ENCODE measurements at regions not wholly inside any gene's neighbourhood (a gene's known extent, or its start where the extent isn't known, plus 50 kb on each side); places are given as distances from the start of the nearest gene placed in this dataset.

DNA sequence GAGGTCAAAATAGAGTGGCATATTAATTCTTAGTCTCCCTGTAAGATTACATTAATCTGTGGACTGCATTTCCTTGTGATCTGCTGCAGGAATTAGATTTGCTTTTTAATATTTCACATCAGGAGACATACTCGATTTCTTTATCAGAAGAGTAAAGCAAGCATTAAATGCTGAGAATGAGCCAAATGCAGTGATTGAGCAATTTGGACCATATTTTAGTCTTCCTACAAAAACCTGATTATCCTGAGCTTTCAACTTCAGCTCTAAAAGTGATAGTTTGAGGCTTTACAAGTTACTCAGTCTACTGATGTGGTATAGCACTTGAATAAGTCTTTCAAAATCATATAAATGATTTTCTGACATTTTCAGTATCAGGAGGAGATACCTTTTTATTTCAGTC, 774.3 kb upstream of the RAB6C start:
- TF ChIP-seq, protein P1, sequence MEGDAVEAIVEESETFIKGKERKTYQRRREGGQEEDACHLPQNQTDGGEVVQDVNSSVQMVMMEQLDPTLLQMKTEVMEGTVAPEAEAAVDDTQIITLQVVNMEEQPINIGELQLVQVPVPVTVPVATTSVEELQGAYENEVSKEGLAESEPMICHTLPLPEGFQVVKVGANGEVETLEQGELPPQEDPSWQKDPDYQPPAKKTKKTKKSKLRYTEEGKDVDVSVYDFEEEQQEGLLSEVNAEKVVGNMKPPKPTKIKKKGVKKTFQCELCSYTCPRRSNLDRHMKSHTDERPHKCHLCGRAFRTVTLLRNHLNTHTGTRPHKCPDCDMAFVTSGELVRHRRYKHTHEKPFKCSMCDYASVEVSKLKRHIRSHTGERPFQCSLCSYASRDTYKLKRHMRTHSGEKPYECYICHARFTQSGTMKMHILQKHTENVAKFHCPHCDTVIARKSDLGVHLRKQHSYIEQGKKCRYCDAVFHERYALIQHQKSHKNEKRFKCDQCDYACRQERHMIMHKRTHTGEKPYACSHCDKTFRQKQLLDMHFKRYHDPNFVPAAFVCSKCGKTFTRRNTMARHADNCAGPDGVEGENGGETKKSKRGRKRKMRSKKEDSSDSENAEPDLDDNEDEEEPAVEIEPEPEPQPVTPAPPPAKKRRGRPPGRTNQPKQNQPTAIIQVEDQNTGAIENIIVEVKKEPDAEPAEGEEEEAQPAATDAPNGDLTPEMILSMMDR (IDR thresholded peaks at IDR 0.05; ENCODE audit: insufficient read depth, low read length), result no peak
- no peak overlapping the region for H3K4me3 ChIP-seq (ENCODE audit: low read depth, low read length)
- no peak for DNase-seq (ENCODE audit: low read depth)

DNA sequence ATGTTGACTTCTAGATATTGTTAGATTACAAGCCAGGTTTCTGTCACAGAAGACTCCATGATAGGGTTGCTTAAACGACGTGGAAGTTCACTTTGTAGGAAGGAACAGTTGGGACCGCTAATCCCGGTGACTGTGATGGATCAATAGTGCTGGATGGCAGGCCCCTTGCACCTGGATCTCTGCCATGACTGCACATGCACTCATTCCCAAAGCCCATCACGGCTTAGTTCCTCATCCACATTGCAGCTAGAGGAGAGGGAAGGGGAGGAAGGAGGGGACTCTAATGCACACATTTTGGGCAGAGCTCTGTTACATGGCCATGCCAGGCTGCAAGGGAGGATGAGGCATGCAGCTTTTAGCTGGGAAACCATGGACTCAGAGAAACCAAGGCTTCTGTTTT, 773.7 kb upstream of the RAB6C start:
- TF ChIP-seq, protein P1 (IDR thresholded peaks at IDR 0.05; ENCODE audit: insufficient read depth, low read length), result no peak
- no peak for DNase-seq (ENCODE audit: low read depth)
- H3K4me3 ChIP-seq (ENCODE audit: low read depth, low read length), result no peak overlapping the region

DNA sequence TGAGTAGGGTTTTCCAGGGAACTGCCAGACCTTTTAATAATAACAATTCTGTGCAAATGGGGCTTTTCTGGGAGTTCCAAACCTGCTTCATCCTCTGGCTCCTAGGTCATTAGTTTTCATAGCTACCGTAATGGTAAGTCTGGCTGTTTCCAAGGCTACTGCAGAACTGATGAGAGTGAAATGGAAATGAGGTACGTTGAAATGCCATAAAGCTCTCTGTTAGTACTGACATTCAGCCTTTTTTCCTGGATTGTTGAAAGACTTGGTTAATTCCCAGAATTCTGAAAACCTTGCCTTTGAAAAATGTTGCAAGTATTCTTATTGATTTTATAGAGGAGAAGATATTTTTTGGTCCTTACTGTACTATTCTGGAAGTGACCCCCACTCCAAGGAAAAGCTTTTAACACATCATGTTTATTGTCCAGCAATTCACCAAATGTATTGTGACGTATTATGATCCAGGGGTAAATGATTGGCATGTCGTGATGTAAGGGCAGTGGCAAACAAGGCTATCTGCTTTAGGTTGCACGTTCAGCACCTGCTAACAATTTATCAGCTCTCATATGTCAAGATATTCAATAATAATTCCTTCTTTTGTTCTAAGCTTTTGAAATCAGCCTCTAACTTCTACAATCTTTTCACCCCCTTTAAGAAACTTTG, 767.0 kb upstream of the RAB6C start:
- no peak for DNase-seq (ENCODE audit: low read depth)
- no peak overlapping the region for H3K4me3 ChIP-seq (ENCODE audit: low read depth, low read length)
- TF ChIP-seq, protein P1 (IDR thresholded peaks at IDR 0.05; ENCODE audit: insufficient read depth, low read length), result no peak

DNA sequence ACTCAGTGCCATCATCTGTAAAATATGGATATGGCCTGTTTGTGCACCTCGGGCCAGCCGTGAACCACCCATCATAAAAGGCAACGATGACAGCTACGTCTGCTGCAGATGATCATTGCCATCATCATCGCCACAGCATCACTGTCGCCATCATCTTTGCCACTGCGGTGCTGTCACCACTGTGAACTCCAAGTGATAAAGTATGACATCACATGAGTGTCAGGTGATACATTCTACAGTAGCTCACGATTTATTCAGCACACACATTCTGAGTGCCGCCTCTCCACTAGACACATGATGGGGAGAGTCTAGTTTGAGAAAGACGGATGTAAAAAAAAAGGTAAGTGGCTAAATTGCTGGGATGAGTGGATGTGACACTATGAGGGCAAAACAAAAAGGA, 755.4 kb upstream of the RAB6C start:
- no peak overlapping the region for H3K4me3 ChIP-seq (ENCODE audit: low read depth, low read length)
- TF ChIP-seq, protein P1 (IDR thresholded peaks at IDR 0.05; ENCODE audit: insufficient read depth, low read length), result no peak
- no peak for DNase-seq (ENCODE audit: low read depth)

DNA sequence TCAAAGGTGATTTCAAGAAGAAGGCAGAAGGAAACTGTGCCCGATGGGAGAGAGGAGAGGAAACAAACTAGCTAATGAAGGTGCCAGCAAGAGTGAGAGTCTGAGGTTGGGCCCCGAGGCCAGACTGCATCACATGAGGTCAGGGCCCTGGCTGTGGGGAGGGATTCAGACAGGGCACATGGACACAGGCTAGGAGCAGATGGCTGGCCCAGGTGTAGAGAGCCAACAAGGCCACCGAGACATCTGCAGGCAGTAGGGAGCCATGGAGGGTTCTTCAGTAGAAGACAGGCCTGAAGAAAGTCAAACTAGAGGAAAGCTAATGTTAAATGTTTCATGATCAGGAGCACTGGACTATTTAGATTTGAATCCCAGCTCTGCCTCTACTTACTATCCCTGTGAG, 755.0 kb upstream of the RAB6C start:
- H3K4me3 ChIP-seq (ENCODE audit: low read depth, low read length), result no peak overlapping the region
- no peak for DNase-seq (ENCODE audit: low read depth)
- TF ChIP-seq, protein P1 (IDR thresholded peaks at IDR 0.05; ENCODE audit: insufficient read depth, low read length), result no peak

DNA sequence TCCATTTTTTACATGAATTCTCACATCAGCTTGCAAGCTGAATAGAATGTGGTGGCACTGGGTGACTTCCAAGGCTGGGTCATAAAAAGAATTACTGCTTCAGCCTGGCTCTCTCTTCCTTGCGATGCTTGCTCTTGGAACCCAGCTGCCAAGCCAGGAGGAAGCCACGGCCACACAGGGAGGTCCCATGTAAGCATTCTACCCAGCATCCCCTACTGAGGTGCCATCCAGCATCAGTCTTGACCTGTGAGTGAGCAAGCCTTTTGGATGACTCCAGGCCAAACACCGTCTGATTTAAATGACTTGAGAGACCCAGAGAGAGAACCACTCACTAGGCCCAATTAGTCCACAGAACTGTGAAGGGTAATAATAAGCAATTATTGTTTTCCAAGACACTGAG, 750.3 kb upstream of the RAB6C start:
- no peak for DNase-seq (ENCODE audit: low read depth)
- no peak overlapping the region for H3K4me3 ChIP-seq (ENCODE audit: low read depth, low read length)
- TF ChIP-seq, protein P1 (IDR thresholded peaks at IDR 0.05; ENCODE audit: insufficient read depth, low read length), result no peak

All from fibroblast of the aortic adventitia (primary cell).